ENCODE measurements at regions not wholly inside any gene's neighbourhood (a gene's known extent, or its start where the extent isn't known, plus 50 kb on each side); places are given as distances from the start of the nearest gene placed in this dataset.

GRCh38 chr13:102508411-102508810 lies 88.4 kb upstream of the TPP2 start:
- TF ChIP-seq SP1 (IDR thresholded peaks at IDR 0.05) (no peak), LEF1 (IDR thresholded peaks at IDR 0.05; ENCODE audit: borderline replicate concordance) (no peak)
